GM12878 (cell line): ENCODE measurements at regions not wholly inside any gene's neighbourhood (a gene's known extent, or its start where the extent isn't known, plus 50 kb on each side); places are given as distances from the start of the nearest gene placed in this dataset.

Source experiments
- ATAC-seq: fragments of 200-7000 bp; cut with Tn5 transposase; 3 replicates; pipeline ENCODE4 v1.9.1; 2020; ENCODE audit warnings: mild to moderate bottlenecking, moderate library complexity
- BruUV-seq: library from RNA; stranded (reverse); fragments of 400-500 nt; replicated peaks from 2 replicates; lab custom pipeline; 2021; lab: Mats Ljungman, UMichigan
- CTCF ChIA-PET: fragments of 300-600 bp; sonication (Branson Sonifier 250); formaldehyde crosslinking; extraction: SDS; loops from one replicate; lab custom pipeline; 2021; ENCODE audit warnings: inconsistent platforms; lab: Yijun Ruan, JAX
- POLR2A ChIA-PET: fragments of 350-600 bp; formaldehyde crosslinking; extraction: SDS; loops from one replicate; lab custom pipeline; 2021; ENCODE audit warnings: inconsistent platforms; lab: Charles Lee
- RAD21 ChIA-PET: fragments of 300-600 bp; sonication (Branson Sonifier 250); formaldehyde crosslinking; loops from one replicate; lab custom pipeline; 2023; ENCODE audit warnings: antibody characterized with exemption; ENCODE audit not compliant: unreplicated experiment; lab: Charles Lee
- SMC1A ChIA-PET: fragments of 300-600 bp; sonication (Branson Sonifier 250); formaldehyde crosslinking; loops from one replicate; lab custom pipeline; 2023; ENCODE audit not compliant: unreplicated experiment, uncharacterized antibody; lab: Charles Lee
- DNase-seq: peaks from one replicate; pipeline ENCODE4 v3.0.0-alpha.2; 2011; ENCODE audit warnings: low read depth, low spot score
- FAIRE-seq: peaks from 3 replicates; lab custom pipeline; 2011; peaks lifted over from hg19 to GRCh38; lab: Jason Lieb, UNC
- H2AFZ ChIP-seq: 2 replicates; pipeline ENCODE4 v1.6.0; 2011; ENCODE audit warnings: low read depth, low read length, control low read depth; ENCODE audit not compliant: control insufficient read depth
- H3K27ac ChIP-seq: 2 replicates; pipeline ENCODE4 v1.5.1; 2011; ENCODE audit warnings: control low read depth; ENCODE audit not compliant: control insufficient read depth, insufficient read depth
- H3K27me3 ChIP-seq, 2 experiments: replicated peaks in 1 of 2; 2 replicates each; pipeline versions ENCODE4 v1.6.0 to v1.6.1; 2011; ENCODE audit warnings: low read length in 1 of 2; ENCODE audit not compliant: control insufficient read depth in 2 of 2, insufficient read depth in 2 of 2
- H3K36me3 ChIP-seq, 2 experiments: 2 replicates each; pipeline ENCODE4 v1.5.1; 2011; ENCODE audit warnings: low read length in 1 of 2; ENCODE audit not compliant: control insufficient read depth in 2 of 2, insufficient read depth in 2 of 2
- H3K4me1 ChIP-seq: 2 replicates; pipeline ENCODE4 v1.6.1; 2011; ENCODE audit warnings: mild to moderate bottlenecking, low read length, moderate library complexity, mixed read lengths; ENCODE audit not compliant: control insufficient read depth, insufficient read depth
- H3K4me2 ChIP-seq: 2 replicates; pipeline ENCODE4 v1.6.0; 2011; ENCODE audit warnings: control low read depth; ENCODE audit not compliant: control insufficient read depth, insufficient read depth
- H3K4me3 ChIP-seq: fragments of 200-600 bp; sonication (generic); 2 replicates; pipeline ENCODE4 v1.5.1; 2016
- H3K79me2 ChIP-seq: 2 replicates; pipeline ENCODE4 v1.6.0; 2011; ENCODE audit warnings: low read length; ENCODE audit not compliant: control insufficient read depth, insufficient read depth
- H3K9ac ChIP-seq: 2 replicates; pipeline ENCODE4 v1.8.0; 2011; ENCODE audit warnings: low read length, control low read depth, mixed read lengths; ENCODE audit not compliant: control insufficient read depth, insufficient read depth
- H3K9me3 ChIP-seq: replicated peaks from 3 replicates; pipeline ENCODE4 v1.5.1; 2011; ENCODE audit warnings: mild to moderate bottlenecking, low read length; ENCODE audit not compliant: control insufficient read depth, insufficient read depth
- H4K20me1 ChIP-seq: 2 replicates; pipeline ENCODE4 v1.6.0; 2011; ENCODE audit not compliant: control insufficient read depth, insufficient read depth
- CHD1 ChIP-seq: IDR thresholded peaks from 2 replicates; pipeline ENCODE4 v1.6.1; 2012; ENCODE audit warnings: low read depth, low read length, improper control_type of control experiment
- JUND ChIP-seq: IDR thresholded peaks from 2 replicates; pipeline ENCODE4 v1.6.1; 2012; ENCODE audit warnings: low read depth, mild to moderate bottlenecking, low read length, improper control_type of control experiment, moderate library complexity
- MLLT1 ChIP-seq: fragments of 450-650 bp; IDR thresholded peaks from 2 replicates; pipeline ENCODE4 v1.6.1; 2016; ENCODE audit warnings: mild to moderate bottlenecking
- SIN3A ChIP-seq: IDR thresholded peaks from 2 replicates; pipeline ENCODE4 v1.6.1; 2012; ENCODE audit warnings: low read depth, low read length, improper control_type of control experiment
- ZNF687 ChIP-seq: fragments of 450-650 bp; IDR thresholded peaks from 2 replicates; pipeline ENCODE4 v1.6.1; 2017; ENCODE audit warnings: mild to moderate bottlenecking, moderate library complexity
- ZSCAN29 ChIP-seq: fragments of 450-650 bp; IDR thresholded peaks from 2 replicates; pipeline ENCODE4 v1.6.1; 2017; ENCODE audit warnings: mild to moderate bottlenecking, moderate library complexity
- WGBS: methylation state at CpG from one replicate; pipeline ENCODE4 v1.1.6; 2016; ENCODE audit warnings: low lambda C conversion rate; ENCODE audit not compliant: insufficient replicate concordance, insufficient coverage; ENCODE audit errors: missing lambda C conversion rate; 5-methylcytosine and 5-hydroxymethylcytosine counted together
- in situ Hi-C: fragments of 300-500 bp; cut with MboI; formaldehyde crosslinking; loops from 9 replicates; pipeline ENCODE4 v1.14.3; 2018; ENCODE audit warnings: mixed read lengths
- intact Hi-C: fragments of 100-400 bp; cut with micrococcal nuclease; formaldehyde crosslinking; loops from one replicate; pipeline ENCODE4 v1.14.2; 2022; ENCODE audit not compliant: unreplicated experiment

GRCh38 chrX:34813618-34814017 lies 129.0 kb upstream of the FAM47B start:
- ChIA-PET SMC1A (interaction anchor here (0.8 kb wide), 1 partner anchor 18 kb away, joined by 3 read pairs; no protein-coding TSS in a partner anchor), RAD21 (interaction anchor here (0.9 kb wide), 1 partner anchor 30 kb away, joined by 3 read pairs; no protein-coding TSS in a partner anchor), POLR2A (no interaction called here), CTCF (interaction anchor here (0.6 kb wide), 1 partner anchor 281 kb away, joined by 4 read pairs; no protein-coding TSS in a partner anchor)
- DNase-seq: no peak
- FAIRE-seq: no peak
- TF ChIP-seq JUND (no peak), ZSCAN29 (no peak), MLLT1 (no peak), CHD1 (no peak), ZNF687 (no peak), SIN3A (no peak)
- intact Hi-C loops (no loop called here), in situ Hi-C loops (no loop called here)
- Histone ChIP-seq H3K4me2 (no peak overlapping the region), H3K4me1 (no peaks in the 10 kb centered on the region), H4K20me1 (no peaks in the 10 kb centered on the region), H3K36me3 (no peaks in the 10 kb centered on the region), H3K27me3 (no peaks in the 10 kb centered on the region), H3K4me3 (no peak overlapping the region), H2AFZ (no peak overlapping the region), H3K9ac (no peak overlapping the region), H3K9me3 (no peaks in the 10 kb centered on the region), H3K79me2 (no peaks in the 10 kb centered on the region), H3K27ac (no peak overlapping the region)
- WGBS: 0% methylated on average over 1 of the region's 1 CpG
- BruUV-seq: no TSS peak
- no peak for ATAC-seq
